ENCODE measurements at regions not wholly inside any gene's neighbourhood (a gene's known extent, or its start where the extent isn't known, plus 50 kb on each side); places are given as distances from the start of the nearest gene placed in this dataset.

DNA sequence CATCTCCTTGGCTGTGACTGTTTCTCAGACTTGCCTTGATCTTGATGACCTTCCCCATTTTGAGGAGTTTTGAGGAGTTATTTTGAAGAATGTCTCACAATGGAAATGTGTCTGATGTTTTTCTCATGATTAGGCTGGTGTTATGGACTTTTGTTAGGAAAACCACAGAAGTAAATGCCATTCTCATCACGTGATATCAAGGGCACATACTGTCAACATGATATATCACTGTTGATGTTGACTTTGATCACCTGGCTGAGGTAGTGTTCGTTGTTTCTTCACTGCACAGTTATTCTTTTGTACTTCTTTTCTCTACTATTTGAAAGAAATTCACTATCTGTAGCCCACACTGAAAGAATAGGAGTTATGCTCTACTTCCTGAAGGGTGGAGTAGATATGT is 194.7 kb upstream of the MPHOSPH6 start:
- no peak overlapping the region for H3K4me2 ChIP-seq (ENCODE audit: low read depth, low read length)
- no peak overlapping the region for H3K4ac ChIP-seq (ENCODE audit: low read depth, low read length)
- no peak overlapping the region for H4K91ac ChIP-seq (ENCODE audit: insufficient read depth, low read depth, low read length)
- no peak overlapping the region for H3K18ac ChIP-seq (ENCODE audit: low read depth, low read length)
- no CpG with 5 or more reads among the region's 2 CpGs for WGBS, 2 experiments (ENCODE audit: extremely low coverage in 2 of 2, insufficient read length in 1 of 2)
- H3K9me3 ChIP-seq (ENCODE audit: control insufficient read depth, insufficient read depth, low read length): no peaks in the 10 kb centered on the region
- DNase-seq: no peak
- no peak overlapping the region for H3K27ac ChIP-seq (ENCODE audit: insufficient read depth, low read length)
- no peak overlapping the region for H3K9ac ChIP-seq (ENCODE audit: low read depth, low read length)
- POLR2A ChIA-PET (ENCODE audit: unreplicated experiment): no interaction called here
- no peak overlapping the region for H2AK9ac ChIP-seq (replicated peaks; ENCODE audit: low read depth, low read length, poor library complexity)
- no peaks in the 10 kb centered on the region for H3K4me1 ChIP-seq (ENCODE audit: control insufficient read depth, insufficient read depth, low read length)
- H2BK120ac ChIP-seq (ENCODE audit: low read depth, low read length): no peak overlapping the region
- no peak overlapping the region for H3K4me3 ChIP-seq (ENCODE audit: insufficient read depth, low read depth, low read length)
- no peak overlapping the region for H4K5ac ChIP-seq (ENCODE audit: low read depth, low read length)
- H3K23ac ChIP-seq (ENCODE audit: low read depth, low read length): no peak overlapping the region
- in situ Hi-C loops (cut with MboI; ENCODE audit: low sequenced_read_pairs) (no loop called here), dilution Hi-C loops (cut with HindIII; ENCODE audit: low sequenced_read_pairs, unreplicated experiment) (no loop called here), intact Hi-C loops (cut with micrococcal nuclease) (no loop called here)
- no peaks in the 10 kb centered on the region for H4K20me1 ChIP-seq (ENCODE audit: insufficient read depth, low read length)
- no peak overlapping the region for H2BK20ac ChIP-seq (ENCODE audit: low read depth, low read length)
- no peak overlapping the region for H4K8ac ChIP-seq (ENCODE audit: low read depth in 2 of 2, low read length in 2 of 2)
- H3K14ac ChIP-seq (replicated peaks; ENCODE audit: low read depth, low read length): no peak overlapping the region
- BruUV-seq (replicated peaks): no TSS peak
- no peaks in the 10 kb centered on the region; the same call in 1 of the 2 replicates for H3K27me3 ChIP-seq (ENCODE audit: control insufficient read depth, insufficient read depth, low read length)
- H3K9me1 ChIP-seq (ENCODE audit: insufficient read depth, low read length): no peaks in the 10 kb centered on the region
- H2BK15ac ChIP-seq (ENCODE audit: low read depth, low read length): no peak overlapping the region
- H3K79me1 ChIP-seq (ENCODE audit: low read depth in 1 of 2, low read length in 2 of 2): no peaks in the 10 kb centered on the region
- no peak overlapping the region for H2AFZ ChIP-seq (replicated peaks; ENCODE audit: low read length, poor library complexity)
- TF ChIP-seq POLR2A (IDR thresholded peaks at IDR 0.05; ENCODE audit: low read depth, low read length): no peak
- TF ChIP-seq CHD1 (IDR thresholded peaks at IDR 0.05; ENCODE audit: low read depth, low read length): no peak
- TF ChIP-seq RAD21 (IDR thresholded peaks at IDR 0.05; ENCODE audit: low read length): no peak
- no peak for TF ChIP-seq NFE2L2 (IDR thresholded peaks at IDR 0.05; ENCODE audit: low read depth, low read length)
- TF ChIP-seq RFX5 (IDR thresholded peaks at IDR 0.05; ENCODE audit: low read depth, low read length): no peak
- TF ChIP-seq MAFK (IDR thresholded peaks at IDR 0.05; ENCODE audit: low read depth, low read length): no peak
- TF ChIP-seq RCOR1 (IDR thresholded peaks at IDR 0.05; ENCODE audit: insufficient replicate concordance, low read length): no peak
- no peak for TF ChIP-seq MXI1 (IDR thresholded peaks at IDR 0.05; ENCODE audit: borderline replicate concordance, low read depth, low read length)
- no peak for TF ChIP-seq SMC3 (IDR thresholded peaks at IDR 0.05; ENCODE audit: low read depth, low read length)
- TF ChIP-seq, protein P1, sequence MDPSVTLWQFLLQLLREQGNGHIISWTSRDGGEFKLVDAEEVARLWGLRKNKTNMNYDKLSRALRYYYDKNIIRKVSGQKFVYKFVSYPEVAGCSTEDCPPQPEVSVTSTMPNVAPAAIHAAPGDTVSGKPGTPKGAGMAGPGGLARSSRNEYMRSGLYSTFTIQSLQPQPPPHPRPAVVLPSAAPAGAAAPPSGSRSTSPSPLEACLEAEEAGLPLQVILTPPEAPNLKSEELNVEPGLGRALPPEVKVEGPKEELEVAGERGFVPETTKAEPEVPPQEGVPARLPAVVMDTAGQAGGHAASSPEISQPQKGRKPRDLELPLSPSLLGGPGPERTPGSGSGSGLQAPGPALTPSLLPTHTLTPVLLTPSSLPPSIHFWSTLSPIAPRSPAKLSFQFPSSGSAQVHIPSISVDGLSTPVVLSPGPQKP (IDR thresholded peaks at IDR 0.05; ENCODE audit: borderline replicate concordance, low read depth, low read length): no peak
- no peak overlapping the region for H3K56ac ChIP-seq (ENCODE audit: extremely low read depth, insufficient read depth, low read length)
- CTCF ChIA-PET: no interaction called here
- H3K36me3 ChIP-seq (ENCODE audit: control insufficient read depth, insufficient read depth, low read length): no peaks in the 10 kb centered on the region
- H2AK5ac ChIP-seq (ENCODE audit: low read depth, low read length): no peak overlapping the region
- no peak for ATAC-seq (ENCODE audit: low read depth)
- H2BK5ac ChIP-seq (ENCODE audit: low read depth, low read length, poor library complexity, severe bottlenecking): no peak overlapping the region
